Stimulated activated CD4-positive, alpha-beta T cell treated with anti-CD3 and anti-CD28 coated beads, Interleukin-12 subunit alpha, Interleukin-12 subunit beta, amount 100 ng/mL, for 48 hours (primary cell): ENCODE measurements at regions not wholly inside any gene's neighbourhood (a gene's known extent, or its start where the extent isn't known, plus 50 kb on each side); places are given as distances from the start of the nearest gene placed in this dataset.

Experiments
- DNase-seq, 3 donors: peaks; one replicate each; pipeline ENCODE4 v3.0.0-alpha.2; 2020; ENCODE audit warnings: low read depth in 2 of 3, low spot score in 1 of 3

- no peak for DNase-seq
These were observed 195.5 kb upstream of the CIBAR2 start for GRCh38 chr16:85307552-85308364.

GRCh38 chr16:85308611-85309540, 196.6 kb upstream of the CIBAR2 start:
- DNase-seq, result no peak

GRCh38 chr16:85309656-85310587, 197.7 kb upstream of the CIBAR2 start:
- DNase-seq, result no peak

GRCh38 chr16:85310868-85311585, 198.8 kb upstream of the CIBAR2 start:
- no peak for DNase-seq

- no peak for DNase-seq
These were observed 199.5 kb upstream of the CIBAR2 start for GRCh38 chr16:85311741-85312140.

- no peak for DNase-seq
These were observed 199.9 kb upstream of the CIBAR2 start for GRCh38 chr16:85312174-85312573.

GRCh38 chr16:85312642-85313525, 200.6 kb upstream of the CIBAR2 start:
- DNase-seq, result no peak

GRCh38 chr16:85313526-85314301, 201.4 kb upstream of the CIBAR2 start:
- DNase-seq, result no peak

GRCh38 chr16:85314512-85314971, 202.3 kb upstream of the CIBAR2 start:
- no peak for DNase-seq

- DNase-seq, result no peak
These were observed 203.6 kb upstream of the CIBAR2 start for GRCh38 chr16:85315866-85316265.

GRCh38 chr16:85316321-85316919, 204.1 kb upstream of the CIBAR2 start:
- peak in 1 of 3 donors; percentile 42 for DNase-seq

GRCh38 chr16:85316944-85317343, 204.7 kb upstream of the CIBAR2 start:
- no peak for DNase-seq

- no peak for DNase-seq
These were observed 205.4 kb upstream of the CIBAR2 start for GRCh38 chr16:85317704-85318103.

- DNase-seq, result no peak
These were observed 207.1 kb upstream of the CIBAR2 start for GRCh38 chr16:85319208-85319983.

- no peak for DNase-seq
These were observed 207.7 kb upstream of the CIBAR2 start for GRCh38 chr16:85319984-85320440.

- DNase-seq, result no peak
These were observed 208.6 kb upstream of the CIBAR2 start for GRCh38 chr16:85320677-85321385.
